ENCODE measurements at regions not wholly inside any gene's neighbourhood (a gene's known extent, or its start where the extent isn't known, plus 50 kb on each side); places are given as distances from the start of the nearest gene placed in this dataset.
"Not testable (repeated sequence)": the region's sequence is repeated elsewhere in the genome, so short reads cannot be mapped to it uniquely, and the experiment has no call there.

DNA sequence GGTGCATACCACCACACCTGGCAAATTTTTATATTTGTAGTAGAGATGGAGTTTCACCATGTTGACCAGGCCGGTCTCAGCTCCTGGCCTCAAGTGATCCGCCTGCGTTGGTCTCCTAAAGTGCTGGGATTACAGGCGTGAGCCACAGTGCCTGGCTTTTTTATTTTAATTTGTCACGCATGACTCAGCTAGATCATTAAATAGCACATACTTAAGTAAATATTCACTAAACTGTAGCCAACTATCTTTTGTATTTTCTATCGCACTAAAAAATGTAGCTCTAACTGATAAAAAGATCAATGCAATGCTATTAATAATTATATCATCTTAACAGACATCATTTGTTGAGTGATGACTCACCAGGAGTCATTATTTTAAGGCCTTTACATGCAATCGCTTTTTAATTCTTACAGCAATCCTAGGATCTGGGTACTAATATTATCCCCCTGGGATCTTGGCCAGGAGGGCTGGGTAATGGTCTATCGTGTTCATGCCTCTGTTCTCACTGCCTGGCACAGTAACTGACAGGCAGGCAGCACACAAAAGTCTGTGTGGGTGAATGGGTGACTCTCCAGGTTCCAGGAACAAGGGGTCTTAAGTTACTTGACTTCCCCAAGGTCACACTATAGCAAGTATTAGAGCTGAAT lies 693.5 kb upstream of the EEF2KMT start:
- DNase-seq = no peak

DNA sequence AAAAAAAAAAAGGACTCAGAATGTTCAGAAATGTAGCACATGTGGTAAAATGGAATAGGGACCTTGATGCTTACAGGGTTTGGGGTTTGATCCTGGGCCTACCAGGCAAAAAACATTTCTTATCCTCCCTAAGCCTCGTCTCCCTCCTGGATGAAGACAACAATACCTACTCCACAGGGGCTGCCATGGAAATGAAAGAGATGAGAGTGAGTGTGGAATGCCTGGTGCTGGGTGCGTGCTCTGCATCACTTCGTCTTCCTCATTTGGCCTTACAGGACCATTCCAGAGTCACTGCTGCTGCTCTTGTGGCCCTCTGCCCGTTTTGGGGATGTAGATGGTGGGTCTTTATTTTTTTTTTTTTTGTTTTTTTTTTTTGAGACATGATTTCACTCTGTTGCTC lies 692.9 kb upstream of the EEF2KMT start:
- no peak for DNase-seq

- DNase-seq = no peak
These were observed 691.4 kb upstream of the EEF2KMT start for GRCh38 chr16:5789033-5789432.

DNA sequence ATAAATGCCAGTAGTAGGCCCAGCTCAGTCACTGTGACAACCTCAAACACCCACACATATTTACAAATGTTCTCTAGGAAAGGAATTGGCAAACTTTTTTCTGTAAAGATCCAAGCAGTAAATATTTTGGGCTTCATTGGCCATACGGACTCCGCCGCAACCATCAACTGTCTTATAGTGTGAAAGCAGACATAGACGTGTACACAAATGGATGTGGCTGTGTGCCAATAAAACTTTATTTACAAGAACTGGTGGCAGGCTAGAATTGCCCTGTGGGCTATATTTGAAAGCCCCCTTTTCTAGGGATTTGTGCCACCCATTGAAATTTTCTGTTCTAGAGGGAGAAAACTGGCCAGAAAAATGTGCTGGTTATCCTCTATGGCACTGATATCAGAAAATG lies 683.8 kb upstream of the EEF2KMT start:
- DNase-seq = no peak

- DNase-seq = no peak
These were observed 679.3 kb upstream of the EEF2KMT start for GRCh38 chr16:5776876-5777275.

DNA sequence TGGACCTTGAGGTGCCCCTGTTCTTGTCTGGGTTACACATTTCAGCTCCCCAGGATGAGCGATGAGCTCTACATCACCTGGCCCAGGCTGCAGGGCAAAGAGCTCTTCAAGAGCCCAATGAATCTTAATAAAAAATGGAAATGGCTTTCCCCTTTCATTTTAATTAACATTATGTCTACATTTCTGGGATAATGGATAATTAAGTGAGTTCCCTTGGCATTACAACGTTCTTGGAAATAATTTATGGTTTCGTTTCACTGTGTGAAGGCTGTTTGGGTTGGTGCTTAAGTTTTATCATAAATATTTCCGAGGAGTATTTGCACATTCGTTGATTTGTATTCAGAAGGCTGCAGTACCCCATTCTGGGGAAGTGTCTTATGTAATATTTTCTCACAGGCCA lies 678.3 kb upstream of the EEF2KMT start:
- DNase-seq = no peak

- no peak for DNase-seq
These were observed 672.5 kb upstream of the EEF2KMT start for GRCh38 chr16:5770118-5770517.

DNA sequence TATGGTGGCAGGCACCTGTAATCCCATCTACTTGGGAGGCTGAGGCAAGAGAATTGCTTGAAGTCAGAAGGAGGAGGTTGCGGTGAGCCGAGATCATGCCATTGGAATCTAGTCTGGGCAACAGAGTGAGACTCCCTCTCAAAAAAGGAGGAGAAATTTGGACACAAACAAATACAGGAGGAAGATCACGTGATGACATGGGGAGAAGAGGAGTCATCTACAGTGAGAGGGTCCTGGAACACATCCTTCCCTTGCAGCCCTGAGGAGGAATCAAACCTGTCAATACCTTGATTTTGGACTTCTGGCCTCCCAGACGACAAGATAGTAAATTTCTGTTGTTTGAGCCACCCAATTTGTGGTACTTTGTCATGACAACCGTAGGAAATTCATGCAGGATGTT lies 671.9 kb upstream of the EEF2KMT start:
- DNase-seq = no peak

- no peak for DNase-seq
These were observed 670.9 kb upstream of the EEF2KMT start for GRCh38 chr16:5768445-5768844.

- no peak for DNase-seq
These were observed 665.6 kb upstream of the EEF2KMT start for GRCh38 chr16:5763176-5763575.

DNA sequence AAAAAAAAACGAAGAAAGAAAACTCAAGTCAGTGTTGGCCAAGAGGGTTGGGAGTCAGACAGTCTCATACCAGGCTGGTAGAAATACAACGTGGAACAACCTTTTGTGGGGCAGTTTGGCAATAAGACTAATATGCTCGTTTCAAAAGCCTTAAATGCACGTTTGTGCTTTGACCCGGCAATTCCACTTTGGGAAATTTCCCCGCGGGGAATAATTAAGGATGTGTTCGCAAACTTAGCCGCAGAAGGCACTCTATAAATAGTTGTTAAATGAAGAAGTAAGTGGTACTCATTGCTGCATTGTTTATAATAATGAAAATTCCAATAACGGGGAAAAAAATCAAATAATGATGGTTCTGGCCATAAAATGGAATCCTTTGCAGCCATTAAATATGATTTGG lies 664.8 kb upstream of the EEF2KMT start:
- DNase-seq = no peak

GRCh38 chr16:5761592-5761991 lies 664.0 kb upstream of the EEF2KMT start:
- no peak for DNase-seq

GRCh38 chr16:5758281-5758680 lies 660.7 kb upstream of the EEF2KMT start:
- DNase-seq = no peak

- no peak for DNase-seq
These were observed 659.4 kb upstream of the EEF2KMT start for GRCh38 chr16:5756969-5757368.

GRCh38 chr16:5753381-5753780 lies 655.8 kb upstream of the EEF2KMT start:
- DNase-seq = no peak

- DNase-seq = no peak
These were observed 653.6 kb upstream of the EEF2KMT start for GRCh38 chr16:5751216-5751615.

DNA sequence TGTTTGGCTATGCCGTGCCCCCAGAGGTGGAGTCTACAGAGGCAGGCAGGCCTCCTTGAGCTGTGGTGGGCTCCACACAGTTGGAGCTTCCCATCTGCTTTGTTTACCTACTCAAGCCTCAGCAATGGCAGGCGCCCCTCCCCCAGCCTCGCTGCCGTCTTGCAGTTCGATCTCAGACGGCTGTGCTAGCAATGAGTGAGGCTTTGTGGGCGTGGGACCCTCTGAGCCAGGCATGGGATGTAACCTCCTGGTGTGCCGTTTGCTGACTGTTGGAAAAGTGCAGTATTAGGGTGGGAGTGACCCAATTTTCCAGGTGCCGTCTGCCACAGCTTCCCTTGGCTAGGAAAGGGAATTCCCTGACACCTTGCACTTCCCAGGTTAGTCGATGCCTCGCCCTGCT lies 652.8 kb upstream of the EEF2KMT start:
- DNase-seq = not testable (repeated sequence)

GRCh38 chr16:5738586-5738985 lies 641.0 kb upstream of the EEF2KMT start:
- DNase-seq = no peak

DNA sequence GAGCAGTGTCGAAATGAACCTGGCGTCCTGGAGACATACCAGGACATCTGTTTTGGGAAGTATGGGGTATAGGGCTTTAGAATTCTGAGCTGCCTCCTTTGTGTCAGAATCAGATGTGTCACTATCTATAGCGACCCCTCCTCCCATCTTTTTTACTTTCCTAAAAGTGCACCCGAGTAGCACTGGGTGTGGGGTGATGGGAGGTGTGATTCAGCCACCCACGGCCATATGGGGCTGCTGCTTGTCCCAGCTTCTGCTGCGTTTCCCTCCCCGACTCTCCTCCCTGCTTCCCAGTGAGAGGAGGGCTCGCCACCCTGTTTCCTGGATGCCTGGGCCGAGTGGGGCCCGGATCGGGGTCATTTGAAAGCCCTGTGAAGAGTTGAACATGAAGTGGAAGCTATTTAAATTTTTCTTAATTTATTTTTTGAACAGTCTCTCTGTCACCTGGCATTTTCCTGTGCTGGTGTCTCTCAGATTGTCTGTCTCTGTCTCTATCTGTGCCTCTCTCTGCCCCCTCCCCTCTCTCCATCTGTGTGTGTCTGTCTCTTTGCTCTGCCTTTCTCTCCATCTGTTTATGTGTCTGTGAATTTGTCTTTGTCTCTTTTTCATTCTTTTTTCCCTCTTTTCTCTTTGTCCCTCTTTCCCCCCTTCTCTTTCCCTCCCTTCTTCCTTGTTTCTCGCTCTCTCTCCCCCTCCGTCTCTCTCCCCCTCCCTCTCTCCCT lies 638.8 kb upstream of the EEF2KMT start:
- no peak for DNase-seq

GRCh38 chr16:5735444-5735843 lies 637.8 kb upstream of the EEF2KMT start:
- DNase-seq = no peak

GRCh38 chr16:5730783-5731182 lies 633.2 kb upstream of the EEF2KMT start:
- DNase-seq = no peak

GRCh38 chr16:5722116-5722619 lies 624.6 kb upstream of the EEF2KMT start:
- no peak for DNase-seq

GRCh38 chr16:5715155-5715554 lies 617.6 kb upstream of the EEF2KMT start:
- no peak for DNase-seq

GRCh38 chr16:5709889-5710288 lies 612.3 kb upstream of the EEF2KMT start:
- DNase-seq = no peak

DNA sequence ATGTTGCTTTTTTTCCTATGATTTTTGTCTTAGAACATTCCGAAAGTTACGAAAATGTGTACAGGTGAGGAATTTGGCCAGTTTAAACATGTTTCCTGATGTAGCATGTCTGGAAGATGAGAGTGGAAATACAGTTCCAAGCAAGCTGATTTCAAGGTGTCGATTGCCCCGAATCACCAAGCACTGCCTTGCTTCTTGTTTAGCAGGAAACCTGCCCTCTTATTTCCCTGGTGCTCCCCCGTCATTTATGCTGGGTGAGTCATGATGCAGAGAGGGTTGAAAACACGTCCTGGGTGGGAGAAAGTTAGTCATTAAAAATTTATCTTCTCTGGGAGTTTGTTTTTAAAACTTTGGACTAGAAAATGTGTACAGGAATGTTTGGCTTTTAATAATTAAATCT lies 608.6 kb upstream of the EEF2KMT start:
- DNase-seq = no peak
